ENCODE measurements at regions not wholly inside any gene's neighbourhood (a gene's known extent, or its start where the extent isn't known, plus 50 kb on each side); places are given as distances from the start of the nearest gene placed in this dataset.
"Not testable (repeated sequence)": the region's sequence is repeated elsewhere in the genome, so short reads cannot be mapped to it uniquely, and the experiment has no call there.

DNA sequence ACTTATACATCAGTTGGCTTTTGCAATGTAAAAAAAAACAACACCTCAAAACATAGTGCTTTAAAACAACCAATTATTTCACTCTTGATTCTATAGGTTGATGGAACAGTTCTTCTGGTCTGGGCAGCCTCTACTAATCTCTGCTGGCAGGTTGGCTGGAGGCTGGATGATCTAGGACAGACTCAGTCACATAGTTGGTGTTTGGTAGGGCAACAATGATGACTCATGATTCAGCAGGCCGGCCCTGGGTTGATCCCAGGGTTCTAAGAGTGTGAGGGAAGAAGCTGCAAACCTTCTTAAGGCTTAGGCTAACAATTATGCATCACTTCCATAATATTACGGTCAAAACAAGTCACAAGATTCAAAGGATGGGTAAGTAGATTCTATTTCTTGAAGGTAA is 558.2 kb downstream of the ZNF674 start:
- no peak for DNase-seq (ENCODE audit: low read depth)

DNA sequence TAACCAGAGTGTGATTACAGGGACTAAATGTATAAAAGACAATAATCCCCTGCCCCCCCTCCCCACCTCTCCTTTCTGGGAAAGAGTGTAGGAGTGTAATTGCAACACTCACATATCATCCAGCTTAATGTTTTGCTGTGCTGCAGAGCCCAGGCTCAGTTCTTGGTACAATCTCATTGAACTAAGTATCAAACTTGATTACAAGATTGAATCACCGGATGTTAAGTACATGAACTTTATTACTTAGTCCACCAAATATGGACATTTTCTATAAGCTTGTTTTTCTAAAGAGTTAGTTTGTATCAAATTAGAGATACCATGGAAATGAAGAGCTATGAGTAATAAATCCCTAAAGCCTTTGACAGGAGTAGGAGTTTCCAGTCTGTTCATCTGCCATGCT is 559.1 kb downstream of the ZNF674 start:
- no peak for DNase-seq (ENCODE audit: low read depth)

DNA sequence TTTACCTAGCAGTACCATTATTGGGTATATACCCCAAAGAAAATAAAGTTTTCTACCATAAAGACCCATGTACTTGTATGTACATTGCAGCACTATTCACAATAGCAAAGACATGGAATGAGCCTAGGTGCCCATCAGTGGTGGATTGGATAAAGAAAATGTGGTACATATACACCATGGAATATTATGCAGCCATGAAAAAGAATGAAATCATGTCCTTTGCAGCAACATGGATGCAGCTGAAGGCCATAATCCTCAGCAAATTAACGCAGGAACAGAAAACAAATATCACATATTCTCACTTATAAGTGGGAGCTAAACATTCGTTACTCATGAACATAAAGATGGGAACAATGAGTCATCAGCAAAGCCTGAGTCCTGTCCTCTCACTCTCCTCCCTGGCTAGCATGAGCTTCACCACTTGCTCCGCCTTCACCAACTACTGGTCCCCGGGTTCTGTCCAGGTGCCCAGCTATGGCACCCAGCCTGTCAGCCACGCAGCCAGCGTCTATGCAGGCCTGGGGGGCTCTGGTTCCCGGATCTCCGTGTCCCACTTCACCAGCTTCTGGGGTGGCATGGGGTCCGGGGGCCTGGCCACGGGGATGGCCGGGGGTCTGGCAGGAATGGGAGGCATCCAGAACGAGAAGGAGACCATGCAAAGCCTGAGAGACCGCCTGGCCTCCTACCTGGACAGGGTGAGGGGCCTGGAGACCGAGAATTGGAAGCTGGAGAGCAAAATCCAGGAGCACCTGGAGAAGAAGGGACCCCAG is 562.1 kb downstream of the ZNF674 start:
- DNase-seq (ENCODE audit: low read depth) = not testable (repeated sequence)

DNA sequence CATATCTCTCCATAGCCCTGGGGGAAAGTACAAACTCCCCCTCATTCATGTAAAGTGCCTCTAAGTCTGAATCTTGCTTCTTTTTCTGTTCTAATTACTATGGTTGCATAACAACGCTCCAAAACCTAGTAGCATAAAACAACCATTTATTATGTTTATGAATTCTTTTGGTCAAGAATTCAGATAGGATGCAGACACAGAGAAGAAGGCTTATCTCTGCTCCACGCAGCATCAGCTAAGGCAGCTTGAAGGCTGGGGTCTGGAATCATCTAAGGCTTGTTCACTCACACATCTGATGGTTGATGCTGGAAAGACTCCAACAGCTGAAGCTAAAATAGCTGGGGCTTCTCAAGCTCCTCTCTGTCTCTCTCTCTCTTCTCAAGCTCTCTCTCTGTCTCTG is 564.5 kb downstream of the ZNF674 start:
- DNase-seq (ENCODE audit: low read depth) = no peak

DNA sequence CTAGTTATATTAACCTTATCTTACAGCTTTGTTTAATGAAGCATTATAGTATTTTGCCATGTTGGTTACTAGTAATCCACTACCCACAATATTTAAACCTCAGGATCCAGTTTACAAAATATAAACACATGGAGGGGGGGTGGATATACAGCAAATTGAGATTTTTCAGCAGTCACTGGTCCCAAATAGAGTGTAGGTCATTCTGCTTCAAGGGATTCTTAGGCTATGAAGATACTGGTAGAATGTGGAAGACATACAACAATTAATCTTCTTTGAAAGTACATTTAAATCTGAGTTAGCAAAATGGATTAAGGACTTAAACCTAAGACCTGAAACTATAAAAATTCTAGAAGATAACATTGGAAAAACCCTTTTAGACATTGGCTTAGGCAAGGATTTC is 569.6 kb downstream of the ZNF674 start:
- DNase-seq (ENCODE audit: low read depth) = no peak

DNA sequence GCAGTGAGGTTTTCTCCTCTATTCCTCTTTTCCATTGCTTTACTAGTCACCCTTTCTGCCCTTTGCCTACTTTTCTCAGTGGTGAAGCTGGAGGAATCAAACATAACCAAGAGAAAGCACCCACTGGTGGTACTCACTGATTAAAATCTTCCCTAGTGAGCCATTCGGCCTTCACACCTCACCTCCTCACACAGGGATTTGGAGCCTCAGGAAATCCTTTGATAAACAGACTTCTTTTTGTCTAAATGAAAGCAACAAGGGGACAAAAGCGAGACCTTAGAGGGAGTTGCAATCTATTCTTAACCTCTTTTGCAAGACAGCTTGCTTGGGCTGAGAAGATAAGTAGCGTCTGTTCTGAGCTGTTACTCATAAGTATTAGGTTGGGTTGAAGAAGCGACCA is 572.6 kb downstream of the ZNF674 start:
- DNase-seq (ENCODE audit: low read depth) = no peak

DNA sequence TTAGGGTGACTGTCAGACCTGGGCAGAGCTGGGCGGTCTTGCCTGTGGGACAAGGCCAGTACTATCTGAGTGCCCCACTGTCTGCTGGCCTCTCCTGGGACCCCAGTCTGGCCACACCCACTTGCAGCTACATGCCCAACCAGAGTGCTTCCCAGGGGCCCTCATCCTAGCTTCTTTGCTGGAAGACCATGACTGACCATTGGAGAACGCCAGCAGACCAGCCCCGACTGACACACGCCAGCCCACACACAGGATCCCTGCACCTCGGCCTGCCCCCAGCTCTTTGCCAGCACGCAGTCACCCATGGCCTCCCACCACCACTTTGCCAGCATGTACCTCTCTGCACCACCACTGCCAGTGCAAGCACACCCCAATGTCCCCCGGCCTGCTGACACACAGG is 585.7 kb downstream of the ZNF674 start:
- DNase-seq (ENCODE audit: low read depth) = no peak

DNA sequence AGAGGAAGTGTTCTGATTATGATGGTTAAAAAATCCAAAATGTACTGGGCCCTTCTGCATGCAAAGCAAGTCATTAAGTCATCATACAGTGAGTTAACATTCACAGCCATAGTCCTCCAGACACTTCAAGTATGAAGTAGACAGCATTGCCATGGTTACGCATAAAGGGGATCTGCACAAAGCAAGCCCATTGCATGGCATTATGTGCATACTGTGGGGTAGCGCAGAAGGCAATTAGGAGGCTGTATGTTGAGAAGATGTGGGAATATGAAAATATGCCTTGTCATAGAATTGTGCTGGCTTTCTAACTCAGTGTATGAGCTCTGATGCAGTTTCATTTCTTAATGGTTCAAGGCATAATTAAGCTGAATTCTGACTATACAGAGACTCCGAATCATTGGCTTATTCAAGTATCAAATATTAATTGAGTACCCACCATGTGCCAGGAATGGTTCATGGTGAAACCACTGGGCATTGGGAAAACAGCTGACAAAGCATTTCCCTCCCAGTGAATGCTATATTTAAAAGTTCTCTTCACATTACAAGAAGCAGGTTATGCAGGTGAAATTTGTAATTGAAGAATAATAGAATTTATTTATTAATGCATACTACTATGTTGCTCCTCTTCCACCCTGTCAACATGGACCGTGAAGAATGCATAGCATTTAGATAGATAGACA is 588.9 kb downstream of the ZNF674 start:
- no peak for DNase-seq (ENCODE audit: low read depth)

DNA sequence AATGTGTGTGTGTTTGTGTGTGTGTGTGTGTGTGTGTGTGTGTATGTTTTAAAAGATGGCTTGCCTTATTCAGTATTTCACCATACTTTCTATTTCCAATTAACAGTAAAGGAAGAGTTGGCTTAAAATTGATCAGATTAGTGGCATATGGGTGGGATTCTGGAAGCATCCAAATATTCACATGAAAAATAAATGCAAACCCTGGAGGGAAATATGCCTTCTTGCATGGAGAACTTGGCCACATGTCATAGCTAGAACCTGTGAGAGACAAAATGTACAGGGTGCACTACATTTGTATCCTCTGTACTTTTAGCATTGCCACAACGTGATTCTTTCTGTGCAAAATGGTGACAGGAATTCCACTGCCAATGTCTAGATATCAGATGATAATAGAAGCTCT is 589.6 kb downstream of the ZNF674 start:
- no peak for DNase-seq (ENCODE audit: low read depth)

DNA sequence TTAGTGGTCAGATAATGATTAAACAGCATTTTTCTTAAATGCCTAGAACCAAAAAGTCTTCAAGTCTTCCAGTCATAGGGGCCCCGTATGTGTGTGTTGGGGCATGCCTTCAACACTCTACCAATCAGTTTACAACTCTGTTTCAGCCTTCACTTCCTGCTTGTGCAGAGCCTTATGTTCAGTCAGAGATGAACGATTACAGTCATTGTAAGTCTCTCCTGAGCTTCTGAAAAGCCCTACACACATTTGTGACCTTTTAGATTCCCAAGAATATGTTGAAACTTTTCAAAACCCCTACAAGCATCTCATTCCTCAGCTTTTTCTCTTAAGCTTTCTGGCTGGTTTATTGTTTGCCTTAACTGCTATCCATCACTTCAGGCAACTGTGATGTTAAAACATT is 591.2 kb downstream of the ZNF674 start:
- no peak for DNase-seq (ENCODE audit: low read depth)

DNA sequence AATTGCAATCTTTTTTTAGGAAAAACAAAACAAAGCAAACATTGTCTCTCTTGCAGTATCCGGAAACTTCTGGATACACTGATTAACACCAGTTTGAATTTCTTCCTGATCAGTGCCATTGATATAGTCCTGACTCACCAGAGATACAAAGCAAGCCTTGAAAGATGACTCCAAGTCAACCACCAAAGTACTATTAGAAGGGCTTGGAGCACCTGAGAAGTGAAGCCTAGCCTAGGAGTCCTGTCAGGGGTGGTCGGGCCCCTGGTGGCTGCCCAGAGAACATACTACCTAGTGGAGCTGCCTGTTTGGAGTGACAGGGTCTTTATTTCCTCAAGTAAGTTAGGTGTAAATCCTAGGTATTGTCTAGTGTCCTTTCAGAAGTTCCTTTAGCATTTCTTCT is 593.2 kb downstream of the ZNF674 start:
- no peak for DNase-seq (ENCODE audit: low read depth)

DNA sequence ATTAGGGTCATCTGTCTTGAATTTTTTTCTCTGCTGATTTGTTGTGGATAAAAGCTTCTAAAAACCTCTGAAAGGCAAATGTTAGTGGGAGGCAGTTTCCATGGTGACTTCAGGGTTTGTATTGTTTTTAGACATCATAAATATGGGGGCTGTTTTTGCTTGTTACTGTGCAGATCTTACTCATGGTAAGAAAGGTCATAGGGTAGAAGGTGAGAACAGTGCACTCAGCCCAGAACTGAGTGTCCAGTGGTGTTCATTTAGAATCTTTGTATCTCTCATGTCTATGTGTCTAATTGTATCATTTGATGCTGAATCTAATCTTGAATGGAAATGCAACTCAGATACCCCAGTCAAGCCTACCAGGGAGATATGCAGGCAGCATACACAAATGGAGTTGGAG is 609.8 kb downstream of the ZNF674 start:
- no peak for DNase-seq (ENCODE audit: low read depth)

DNA sequence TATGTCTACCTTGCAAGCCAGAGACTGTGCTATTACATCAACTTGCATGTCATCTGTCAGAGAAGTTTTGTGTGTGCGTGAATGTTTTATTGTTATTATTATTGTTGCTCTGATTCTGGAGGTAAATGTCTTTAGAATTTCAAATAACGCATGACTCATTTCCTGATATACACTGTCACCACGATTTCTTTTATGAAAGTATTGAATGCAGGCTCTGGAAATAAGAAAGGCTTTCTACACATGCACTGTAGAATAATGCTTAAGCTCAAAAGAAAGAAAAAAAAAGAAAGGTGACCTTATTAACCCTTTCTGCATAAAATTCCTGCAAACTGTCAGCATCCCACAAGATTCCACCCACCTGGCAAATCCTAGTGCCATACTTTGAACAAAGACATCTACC is 632.9 kb downstream of the ZNF674 start:
- DNase-seq (ENCODE audit: low read depth) = no peak

DNA sequence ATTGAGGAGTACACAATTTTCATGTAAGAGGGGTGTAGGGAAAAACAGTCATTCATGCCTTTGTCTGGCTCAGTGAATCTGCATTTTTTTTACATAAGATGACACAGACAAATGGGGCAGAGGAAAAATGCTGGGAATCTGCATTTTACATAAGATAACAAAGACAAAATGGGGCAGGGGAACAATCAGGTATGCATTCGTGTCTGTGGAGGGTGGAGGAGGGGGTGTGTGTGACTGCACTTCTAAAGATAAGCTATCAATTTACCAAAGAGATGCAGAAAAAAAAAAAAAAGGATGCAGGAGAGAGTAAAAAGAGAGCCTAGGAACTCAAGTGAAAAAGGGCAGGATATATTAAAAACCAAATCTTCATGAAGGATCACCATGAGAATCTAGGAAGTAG is 637.4 kb downstream of the ZNF674 start:
- DNase-seq (ENCODE audit: low read depth) = no peak

DNA sequence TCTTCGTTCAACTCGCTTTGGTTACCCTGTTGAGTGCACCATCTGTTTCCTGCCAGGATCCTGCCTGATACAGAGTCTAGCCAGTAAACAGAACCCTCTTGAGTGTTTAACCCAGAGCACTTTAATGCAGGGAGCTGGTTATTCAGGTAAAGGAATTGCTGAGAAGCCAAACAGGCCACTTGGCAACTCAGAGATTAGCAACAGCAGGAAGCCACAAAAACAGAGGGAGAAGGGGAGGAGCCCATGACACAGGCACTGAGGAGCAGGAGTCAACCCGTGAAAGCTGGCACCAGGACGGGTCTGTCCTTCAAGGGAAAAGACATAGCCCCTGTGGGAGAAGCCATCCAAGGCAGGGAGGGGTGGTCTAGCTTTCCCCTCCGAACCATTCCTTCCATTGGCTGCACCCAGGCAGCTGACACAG is 641.4 kb downstream of the ZNF674 start:
- no peak for DNase-seq (ENCODE audit: low read depth)

DNA sequence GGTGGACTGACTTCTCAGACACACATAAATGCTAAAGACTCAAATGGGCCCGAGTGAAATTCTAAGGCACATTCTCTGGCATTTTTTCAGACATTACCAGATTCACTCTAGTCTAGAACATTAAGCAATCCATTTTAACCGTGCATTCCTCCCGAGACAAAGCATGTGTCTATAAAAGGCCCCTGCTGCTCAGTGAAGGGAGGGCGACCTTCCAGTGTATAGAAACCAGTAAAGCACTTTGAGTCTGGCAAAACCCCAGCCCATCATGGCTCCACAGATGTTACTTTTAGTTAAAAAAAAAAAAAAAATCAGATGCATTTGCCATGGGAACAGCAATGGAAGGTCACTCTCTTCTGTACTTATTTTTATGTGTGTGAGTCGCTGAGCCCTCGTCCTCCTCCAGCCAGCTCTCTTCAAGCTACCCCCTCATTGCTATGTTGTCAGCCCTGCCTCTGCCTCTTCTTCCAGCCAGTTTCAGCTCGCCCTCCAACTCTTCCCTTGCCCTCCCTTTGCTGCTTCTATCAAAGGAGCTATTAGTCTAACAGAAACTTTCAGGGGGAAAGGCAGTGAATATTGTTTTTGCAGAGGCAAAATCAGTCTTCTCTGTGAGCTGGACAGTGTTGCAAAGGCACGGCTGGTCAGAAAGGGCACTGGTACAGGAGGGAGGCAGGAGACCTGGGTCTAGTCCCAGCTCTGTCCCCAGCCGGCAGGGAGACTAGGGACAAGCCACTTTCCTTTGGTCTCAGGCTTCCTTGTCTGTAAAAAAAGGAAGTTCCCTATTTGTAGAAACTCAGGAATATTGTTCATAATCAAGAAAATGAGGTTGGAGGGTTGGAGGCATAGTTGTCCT is 644.2 kb downstream of the ZNF674 start:
- DNase-seq (ENCODE audit: low read depth) = no peak

DNA sequence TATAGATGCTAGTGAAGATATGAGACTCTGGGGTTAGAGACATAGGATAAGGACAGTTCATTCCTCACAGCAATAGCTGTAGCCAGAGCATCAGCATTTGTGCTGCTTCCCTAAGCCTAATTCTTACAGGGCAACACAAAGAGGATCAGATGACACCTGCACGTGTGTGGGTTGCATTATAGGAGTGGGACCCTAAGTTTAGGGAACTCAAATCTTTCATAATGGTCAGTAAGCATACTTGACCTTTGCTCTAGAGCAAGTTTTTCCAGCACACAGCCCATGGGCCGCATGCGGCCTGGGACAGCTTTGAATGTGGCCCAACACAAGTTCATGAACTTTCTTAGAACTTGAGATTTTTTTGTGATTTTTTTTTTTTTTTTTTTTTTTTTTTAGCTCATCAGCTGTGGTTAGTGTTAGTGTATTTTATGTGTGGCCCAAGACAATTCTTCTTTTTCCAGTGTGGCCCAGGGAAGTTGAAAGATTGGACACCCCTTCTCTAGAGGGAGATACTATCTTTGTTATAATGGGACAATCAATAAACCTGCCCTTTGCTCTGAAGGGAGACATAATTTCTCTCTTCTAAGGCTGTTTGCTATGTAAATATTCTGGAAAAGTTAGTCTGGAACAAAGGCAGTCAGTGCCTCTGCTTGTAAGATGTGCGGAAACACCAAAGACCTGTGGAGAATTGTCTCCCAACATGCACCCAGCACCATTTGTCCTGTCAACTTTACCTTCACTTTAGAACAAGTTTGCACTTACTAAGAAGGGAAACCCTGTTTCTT is 650.2 kb downstream of the ZNF674 start:
- no peak for DNase-seq (ENCODE audit: low read depth)

DNA sequence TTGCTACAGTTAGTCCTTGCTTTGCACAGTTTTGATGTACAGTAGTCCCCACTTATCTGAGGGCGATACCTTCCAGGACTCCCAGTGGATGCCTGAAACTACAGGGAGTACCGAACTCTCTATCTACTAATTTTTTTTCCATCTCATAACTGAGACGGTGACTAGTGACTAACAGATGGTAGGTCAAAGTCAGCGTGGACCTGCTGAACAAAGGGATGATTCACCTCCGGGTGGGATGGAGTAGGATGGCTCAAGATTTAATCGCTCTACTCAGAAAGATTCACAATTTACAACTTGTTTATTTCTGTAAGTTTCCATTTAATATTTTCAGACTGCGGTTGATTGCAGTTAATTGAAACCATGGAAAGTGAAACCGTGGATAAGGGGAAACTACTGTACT is 655.8 kb downstream of the ZNF674 start:
- no peak for DNase-seq (ENCODE audit: low read depth)

DNA sequence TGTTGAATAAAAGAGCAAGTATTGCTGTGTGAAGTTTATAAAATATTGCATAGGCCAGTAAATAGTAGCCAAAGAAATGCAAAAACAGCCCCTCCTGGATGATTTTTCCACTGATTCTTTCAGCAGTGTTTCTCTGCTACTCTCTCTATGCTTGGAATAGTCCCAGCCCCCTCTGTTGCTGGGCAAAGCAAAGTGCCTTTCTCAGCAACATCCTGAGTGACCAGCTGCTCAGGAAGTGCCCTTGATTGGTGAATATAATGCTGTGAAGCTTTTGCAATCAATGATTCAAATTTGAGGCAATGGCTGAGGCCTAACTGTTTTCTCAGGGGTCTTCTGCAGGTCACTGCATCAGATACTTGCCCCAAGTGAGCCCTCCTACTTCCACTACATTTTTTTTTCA is 656.7 kb downstream of the ZNF674 start:
- DNase-seq (ENCODE audit: low read depth) = no peak

DNA sequence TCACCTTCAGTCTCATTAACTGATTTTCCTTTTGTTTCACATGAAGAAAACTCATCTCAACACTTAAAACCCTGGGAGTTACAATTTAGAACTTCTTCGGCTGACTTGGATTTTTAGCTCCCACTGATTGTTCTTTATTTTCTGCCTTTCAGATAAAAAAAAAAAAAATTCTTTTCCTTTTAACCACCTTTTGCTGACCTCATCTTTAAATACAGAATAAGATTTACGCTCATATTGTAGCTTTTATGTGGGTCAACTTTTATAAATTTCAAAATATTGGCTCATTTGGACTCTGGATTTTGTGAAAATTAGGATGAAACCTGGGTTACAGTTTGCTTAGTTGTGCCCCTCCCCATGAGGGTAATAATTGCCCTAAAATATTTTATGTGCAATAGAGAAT is 659.3 kb downstream of the ZNF674 start:
- no peak for DNase-seq (ENCODE audit: low read depth)

DNA sequence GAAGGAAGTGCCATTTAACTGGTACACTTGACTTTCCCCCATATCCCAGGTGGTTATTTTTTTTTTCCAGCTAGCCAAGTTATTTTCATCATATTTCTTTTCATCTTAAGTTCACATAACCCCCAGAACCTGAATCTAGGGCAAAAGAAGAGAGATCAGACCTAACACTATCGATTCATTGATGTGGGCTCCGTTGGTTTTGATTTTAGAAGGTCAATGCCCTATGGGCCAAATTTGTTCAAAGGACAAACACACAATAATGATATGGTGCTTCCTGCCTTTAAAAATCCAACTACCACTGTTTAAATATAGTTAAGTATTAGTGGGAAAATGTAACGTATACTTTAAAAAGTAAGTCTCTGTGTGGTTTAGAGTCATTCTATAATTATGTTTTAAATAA is 665.7 kb downstream of the ZNF674 start:
- DNase-seq (ENCODE audit: low read depth) = no peak

DNA sequence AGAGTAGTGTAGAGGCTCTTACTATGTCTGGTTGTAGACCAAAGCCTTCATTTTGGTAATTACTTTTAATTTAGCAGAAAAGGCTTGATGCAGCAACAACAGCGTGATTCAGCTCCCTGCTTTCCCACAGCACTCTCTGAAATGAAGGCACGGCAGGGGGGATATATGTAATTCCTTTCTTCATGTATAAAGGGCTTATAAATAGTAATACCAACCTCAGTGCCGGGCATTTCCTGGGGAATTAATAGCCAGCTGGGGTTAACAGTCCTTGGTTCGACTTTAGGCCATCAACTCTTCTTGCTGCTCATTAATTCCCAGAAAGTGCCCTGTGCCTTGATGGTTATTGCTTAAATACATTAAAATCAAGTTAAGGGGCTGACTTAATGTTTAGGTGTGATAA is 669.0 kb downstream of the ZNF674 start:
- no peak for DNase-seq (ENCODE audit: low read depth)

Measured in T follicular helper cell (primary cell).